Right lobe of liver (tissue), 4 donors: ENCODE measurements at regions not wholly inside any gene's neighbourhood (a gene's known extent, or its start where the extent isn't known, plus 50 kb on each side); places are given as distances from the start of the nearest gene placed in this dataset.

Experiments
- POLR2A ChIP-seq: fragments of 450-650 bp; IDR thresholded peaks from one replicate; pipeline ENCODE4 v1.6.1; 2017; ENCODE audit warnings: antibody characterized with exemption, mild to moderate bottlenecking
- TF ChIP-seq, protein P1 (sequence below), 4 donors: fragments of 200-600 bp in 3 of 4; fragments of 450-650 bp in 1 of 4; IDR thresholded peaks; one replicate each; pipeline versions ENCODE4 v1.5.1 to v1.8.0; 2016 to 2022; ENCODE audit warnings: antibody characterized with exemption in 4 of 4, mild to moderate bottlenecking in 2 of 4
- donor health status: DM: no; HTN: no; CAD: no.
- donor health status: DM: no; HTN: no; CAD: no.
- donor health status: DM: no; HTN: yes; CAD: no.

DNA sequence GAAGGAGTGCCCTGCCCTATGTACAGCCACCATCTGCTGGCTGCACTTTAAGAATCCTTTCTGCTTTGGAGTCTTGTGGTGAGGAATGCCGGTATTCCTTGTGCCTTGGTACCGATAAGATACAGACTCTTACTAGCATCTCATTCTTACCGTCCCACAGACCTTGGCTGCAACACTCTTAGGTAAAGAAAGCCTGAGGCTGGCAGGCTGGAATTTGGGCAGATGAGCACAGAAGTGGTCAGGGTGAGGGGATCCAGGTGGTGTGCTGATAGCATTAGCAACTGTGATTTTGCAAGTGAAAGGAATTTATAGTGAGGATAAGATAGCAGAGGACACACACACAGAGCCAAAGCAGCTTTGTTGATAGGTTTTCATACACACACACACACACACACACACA lies 198.1 kb downstream of the ENC1 start:
- no peak for TF ChIP-seq POLR2A
- TF ChIP-seq, protein P1, sequence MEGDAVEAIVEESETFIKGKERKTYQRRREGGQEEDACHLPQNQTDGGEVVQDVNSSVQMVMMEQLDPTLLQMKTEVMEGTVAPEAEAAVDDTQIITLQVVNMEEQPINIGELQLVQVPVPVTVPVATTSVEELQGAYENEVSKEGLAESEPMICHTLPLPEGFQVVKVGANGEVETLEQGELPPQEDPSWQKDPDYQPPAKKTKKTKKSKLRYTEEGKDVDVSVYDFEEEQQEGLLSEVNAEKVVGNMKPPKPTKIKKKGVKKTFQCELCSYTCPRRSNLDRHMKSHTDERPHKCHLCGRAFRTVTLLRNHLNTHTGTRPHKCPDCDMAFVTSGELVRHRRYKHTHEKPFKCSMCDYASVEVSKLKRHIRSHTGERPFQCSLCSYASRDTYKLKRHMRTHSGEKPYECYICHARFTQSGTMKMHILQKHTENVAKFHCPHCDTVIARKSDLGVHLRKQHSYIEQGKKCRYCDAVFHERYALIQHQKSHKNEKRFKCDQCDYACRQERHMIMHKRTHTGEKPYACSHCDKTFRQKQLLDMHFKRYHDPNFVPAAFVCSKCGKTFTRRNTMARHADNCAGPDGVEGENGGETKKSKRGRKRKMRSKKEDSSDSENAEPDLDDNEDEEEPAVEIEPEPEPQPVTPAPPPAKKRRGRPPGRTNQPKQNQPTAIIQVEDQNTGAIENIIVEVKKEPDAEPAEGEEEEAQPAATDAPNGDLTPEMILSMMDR (IDR thresholded peaks at IDR 0.05), result no peak
